ENCODE measurements at regions not wholly inside any gene's neighbourhood (a gene's known extent, or its start where the extent isn't known, plus 50 kb on each side); places are given as distances from the start of the nearest gene placed in this dataset.
"Not testable (repeated sequence)": the region's sequence is repeated elsewhere in the genome, so short reads cannot be mapped to it uniquely, and the experiment has no call there.

GRCh38 chr9:2243666-2244555, 228.8 kb downstream of the SMARCA2 start:
- no peak for DNase-seq

GRCh38 chr9:2247340-2247739, 232.2 kb downstream of the SMARCA2 start:
- no peak for DNase-seq

DNA sequence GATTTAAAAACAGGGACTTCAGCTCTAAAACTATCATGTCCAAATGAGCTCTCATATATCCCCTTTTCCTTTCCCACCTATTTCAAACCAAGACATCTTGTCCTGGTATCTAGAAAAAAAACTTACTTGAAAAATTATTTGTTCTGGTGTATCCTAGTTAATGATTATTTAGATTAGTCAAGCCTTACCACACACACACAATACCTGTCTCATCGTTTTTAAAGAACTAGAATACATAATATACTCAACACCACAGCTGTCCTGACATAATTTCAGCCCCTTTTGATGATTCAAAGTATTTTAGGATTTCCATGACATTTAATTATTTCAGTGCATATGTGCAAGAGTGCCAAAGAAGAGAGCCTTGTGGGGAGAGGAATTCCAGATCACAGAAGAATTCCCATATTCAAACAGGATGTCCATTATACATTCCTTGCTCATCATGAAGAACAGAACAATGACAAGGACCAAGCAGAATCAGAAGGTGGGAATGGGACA, 233.7 kb downstream of the SMARCA2 start:
- DNase-seq, result no peak

DNA sequence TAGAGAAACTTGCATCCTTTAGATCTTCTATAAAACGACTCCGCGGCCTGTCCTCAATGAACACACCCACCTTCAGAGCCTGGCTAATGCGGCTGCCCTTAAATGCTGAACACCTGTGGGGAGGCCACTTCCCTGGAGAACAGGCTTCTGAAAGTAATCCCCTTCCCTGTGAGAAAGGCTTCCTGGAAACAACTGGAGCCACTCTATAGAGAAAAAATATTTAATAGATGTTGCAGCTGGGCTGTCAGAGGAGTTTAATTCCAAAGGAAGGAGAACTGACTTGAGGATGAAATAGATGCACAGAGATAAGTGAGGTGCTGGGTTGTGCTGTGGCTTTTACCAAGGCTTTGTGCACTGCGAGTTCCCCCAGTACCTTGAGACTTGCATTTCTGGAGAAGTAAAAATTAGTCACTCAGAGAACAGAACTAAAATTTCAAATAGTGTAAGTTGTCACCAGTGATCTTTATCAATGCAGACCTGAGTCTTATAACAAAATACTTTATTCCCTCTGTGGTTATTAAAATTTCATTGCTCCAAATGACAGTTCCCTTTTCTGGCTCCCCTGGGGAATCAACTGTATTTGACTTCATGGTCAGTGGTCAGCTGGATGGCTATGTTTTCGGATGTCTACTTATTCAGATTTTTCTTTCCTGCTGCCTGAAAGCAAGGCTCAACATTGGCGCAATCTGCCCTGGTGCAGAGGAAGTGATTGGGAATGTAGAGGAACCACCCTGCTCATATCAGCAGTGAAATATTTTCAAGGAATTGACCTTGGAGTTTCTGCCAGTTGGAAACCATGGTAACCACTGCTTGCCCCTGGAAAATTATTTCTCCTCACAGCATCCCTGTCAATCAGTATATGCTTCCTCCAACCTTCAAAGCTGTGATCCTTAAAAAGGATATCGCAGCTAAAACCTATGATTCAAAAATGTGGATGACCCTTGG, 238.8 kb downstream of the SMARCA2 start:
- DNase-seq, result no peak

DNA sequence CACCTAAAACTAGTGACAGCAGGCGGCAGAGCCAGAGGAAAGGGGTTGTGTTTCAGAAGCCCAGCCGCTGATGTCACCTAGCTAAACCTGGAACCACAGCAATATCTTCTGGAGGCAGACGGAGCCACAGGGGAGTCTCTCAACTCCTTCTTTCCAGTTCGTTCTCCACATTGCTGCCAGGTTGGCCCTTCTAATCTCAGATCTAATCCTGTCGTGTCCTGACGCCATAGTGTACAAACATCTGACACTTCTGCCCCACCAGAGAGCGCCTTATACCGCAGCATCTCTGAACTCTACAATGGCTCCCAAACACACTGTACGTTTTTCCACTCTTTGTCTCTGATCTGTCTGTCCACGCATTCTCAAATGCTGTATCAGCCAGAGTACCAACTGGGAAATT, 240.0 kb downstream of the SMARCA2 start:
- no peak for DNase-seq

DNA sequence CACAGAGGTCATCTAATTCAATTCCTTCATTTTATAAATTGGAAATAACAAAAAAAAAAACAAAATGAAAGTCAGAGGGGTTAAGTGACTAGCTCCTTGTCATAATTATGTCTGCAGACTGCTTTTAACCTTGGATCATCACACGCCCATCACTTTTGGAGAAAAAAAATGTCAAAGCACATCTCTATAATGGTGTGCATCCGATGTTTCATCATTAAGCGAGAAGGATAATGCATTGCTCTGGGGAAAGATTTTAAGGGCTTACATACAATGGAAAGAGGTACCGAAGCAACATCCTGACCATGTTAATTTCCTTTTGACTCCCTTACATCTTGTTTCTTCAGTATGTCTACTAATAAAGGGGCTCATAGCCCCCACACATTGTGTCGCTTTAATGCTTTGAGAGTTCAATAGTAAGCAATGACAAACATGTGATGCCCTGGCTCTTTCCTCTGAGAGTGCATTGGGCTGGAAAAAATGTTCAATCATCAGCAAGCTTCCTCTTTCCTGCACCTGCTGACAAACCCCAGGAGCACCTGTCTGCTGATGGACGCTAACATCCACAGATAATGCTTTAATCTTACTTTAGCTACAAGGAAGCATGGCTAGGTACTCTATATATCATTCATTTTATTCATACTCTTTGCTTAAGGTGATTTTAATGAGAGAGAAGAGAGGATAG, 242.2 kb downstream of the SMARCA2 start:
- DNase-seq, result no peak

- DNase-seq, result no peak
Observed at GRCh38 chr9:2260417-2261306, 245.5 kb downstream of the SMARCA2 start.

DNA sequence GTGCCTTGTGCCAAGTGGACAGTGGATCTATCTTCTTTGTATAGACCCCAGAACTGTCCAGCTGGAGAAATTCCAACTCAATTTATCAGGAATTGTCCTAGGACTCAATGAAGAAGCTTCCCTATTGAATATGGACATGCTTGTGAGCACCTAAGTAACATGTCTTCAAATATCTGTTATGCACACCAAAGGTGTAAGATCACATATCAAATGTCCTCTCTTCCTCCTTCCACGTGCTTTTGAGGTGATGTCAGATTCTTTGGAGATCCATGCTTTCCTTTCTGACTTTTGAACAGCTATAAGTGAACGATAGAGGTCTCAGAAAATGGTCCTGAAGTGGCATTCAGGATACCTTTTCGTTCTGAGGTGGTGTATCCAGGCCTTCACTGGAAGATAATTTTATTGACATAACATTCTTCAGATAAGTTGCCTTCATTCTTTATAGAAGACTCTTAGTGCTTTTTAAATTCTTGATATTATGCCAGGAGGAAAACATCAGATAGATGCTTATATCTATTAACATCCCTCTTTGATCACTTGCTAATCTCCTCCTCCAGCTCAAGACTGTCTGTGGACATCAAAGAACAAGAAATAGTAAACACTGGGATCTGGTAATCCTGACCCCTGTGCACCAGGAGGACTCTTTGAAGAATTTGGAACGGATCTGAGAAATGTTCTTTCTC, 246.4 kb downstream of the SMARCA2 start:
- no peak for DNase-seq

- DNase-seq, result no peak
Observed at GRCh38 chr9:2262386-2263071, 247.4 kb downstream of the SMARCA2 start.

- no peak for DNase-seq
Observed at GRCh38 chr9:2263111-2263510, 248.0 kb downstream of the SMARCA2 start.

DNA sequence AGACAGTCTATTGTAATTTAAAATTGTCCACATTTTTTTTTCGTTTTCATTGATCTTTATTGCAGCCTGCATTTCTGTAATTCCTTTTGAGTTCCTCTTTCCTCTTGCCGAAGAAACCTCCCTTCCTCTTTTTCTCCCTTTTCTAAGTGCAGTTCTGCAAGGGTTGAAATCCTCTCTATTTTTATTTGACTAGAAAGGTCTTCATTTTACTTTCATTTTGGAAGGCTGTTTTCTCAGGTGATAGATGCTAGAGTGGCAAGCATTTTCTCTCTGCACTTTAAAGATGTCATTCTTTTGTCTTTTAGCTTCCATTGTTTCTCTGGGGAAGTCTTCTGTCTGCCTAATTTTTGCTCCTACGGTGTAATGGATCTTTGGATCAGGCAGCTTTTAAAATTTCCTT, 248.5 kb downstream of the SMARCA2 start:
- DNase-seq, result no peak

GRCh38 chr9:2264081-2264480, 248.9 kb downstream of the SMARCA2 start:
- DNase-seq, result no peak

- DNase-seq, result no peak
Observed at GRCh38 chr9:2267181-2267745, 252.1 kb downstream of the SMARCA2 start.

DNA sequence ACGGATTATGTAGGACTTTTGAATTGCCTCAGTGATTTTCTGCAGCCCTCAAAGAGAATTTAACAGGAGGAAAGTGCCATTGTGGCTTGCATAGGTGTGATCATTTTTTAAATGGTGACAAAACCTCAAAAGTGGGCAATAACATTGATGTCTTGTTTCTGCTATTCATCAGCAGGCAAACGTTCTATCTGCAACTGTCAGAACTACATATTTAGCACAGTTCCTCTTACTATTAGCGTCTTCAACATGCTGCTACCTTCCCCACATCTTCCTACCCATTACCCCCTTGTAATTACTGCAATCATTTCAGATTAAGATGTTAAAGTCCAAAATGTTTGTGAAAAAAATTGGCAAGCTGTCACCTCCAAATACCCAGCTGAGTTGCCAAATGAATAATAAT, 254.6 kb downstream of the SMARCA2 start:
- no peak for DNase-seq

GRCh38 chr9:2270565-2270964, 255.4 kb downstream of the SMARCA2 start:
- no peak for DNase-seq

DNA sequence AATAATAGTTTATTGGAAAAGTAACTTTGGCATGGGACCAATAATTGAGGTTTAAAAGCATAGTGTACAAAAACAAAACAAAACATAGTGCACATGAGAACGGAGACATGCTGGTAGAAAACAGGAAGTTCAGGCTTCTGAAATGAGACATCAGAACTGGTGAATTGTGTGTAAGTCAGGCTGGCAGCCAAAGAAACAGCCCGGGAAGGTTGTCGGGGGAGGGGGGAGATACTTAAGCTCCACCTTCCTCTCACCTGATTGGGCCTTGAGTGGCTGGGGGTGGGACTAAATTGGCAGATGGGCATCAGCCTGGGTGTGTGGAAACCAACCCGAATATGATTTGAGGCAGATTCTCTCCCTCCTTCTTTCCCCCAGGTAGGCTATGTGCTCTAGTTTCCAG, 256.3 kb downstream of the SMARCA2 start:
- no peak for DNase-seq

DNA sequence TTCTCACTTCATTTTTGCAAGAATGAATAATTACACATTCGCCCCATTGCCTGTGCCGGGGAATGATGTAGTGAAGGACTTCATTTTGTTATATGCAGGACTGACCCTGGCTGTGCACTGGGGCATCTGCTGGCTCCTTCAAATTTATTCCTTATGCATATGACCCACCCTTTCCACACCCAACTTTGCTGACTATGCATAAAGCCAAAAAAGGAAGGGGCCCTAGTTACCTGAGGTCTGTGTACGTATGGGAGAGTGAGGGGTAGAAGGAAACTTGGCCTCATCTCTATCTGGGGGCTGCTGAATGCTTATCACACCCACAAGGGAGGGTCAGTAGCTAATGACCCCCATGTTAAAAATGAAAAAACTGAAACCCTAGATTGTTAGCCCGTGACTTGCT, 259.6 kb downstream of the SMARCA2 start:
- no peak for DNase-seq

- no peak for DNase-seq
Observed at GRCh38 chr9:2276296-2276695, 261.1 kb downstream of the SMARCA2 start.

- DNase-seq, result not testable (repeated sequence)
Observed at GRCh38 chr9:2277133-2277532, 262.0 kb downstream of the SMARCA2 start.

- DNase-seq, result not testable (repeated sequence)
Observed at GRCh38 chr9:2277644-2278043, 262.5 kb downstream of the SMARCA2 start.

All from CD4-positive, alpha-beta T cell treated with Interleukin-4 for 4 hours (primary cell).